ENCODE measurements at regions not wholly inside any gene's neighbourhood (a gene's known extent, or its start where the extent isn't known, plus 50 kb on each side); places are given as distances from the start of the nearest gene placed in this dataset.

GRCh38 chr11:133733631-133734030, 111.7 kb downstream of the SPATA19 start:
- POLR2A ChIA-PET: no interaction called here
- Histone ChIP-seq H3K4me3 (ENCODE audit: low read depth in 2 of 2, low read length in 2 of 2) (no peak overlapping the region), H3K4me1 (ENCODE audit: control insufficient read depth, insufficient read depth, low read length) (no peaks in the 10 kb centered on the region), H3K27ac (ENCODE audit: low read length) (no peak overlapping the region), H3K36me3 (ENCODE audit: control insufficient read depth, insufficient read depth, low read length) (no peaks in the 10 kb centered on the region), H3K9me3 (ENCODE audit: control insufficient read depth, insufficient read depth, low read depth, low read length) (no peaks in the 10 kb centered on the region), H3K27me3 (ENCODE audit: control insufficient read depth, insufficient read depth, low read length) (no peaks in the 10 kb centered on the region; the same call in 1 of the 2 replicates)
- no TSS peak for BruUV-seq (replicated peaks)
- in situ Hi-C loops (cut with HindIII; ENCODE audit: low pct_unique_long_range_greater_than_20kb, low sequenced_read_pairs) (no loop called here), intact Hi-C loops (cut with micrococcal nuclease; ENCODE audit: unreplicated experiment) (no loop called here)
- DNase-seq (ENCODE audit: low read depth, low spot score): no peak
- no peak for ATAC-seq
- CTCF ChIA-PET: no interaction called here
- TF ChIP-seq TCF7L2 (IDR thresholded peaks at IDR 0.05; ENCODE audit: low read depth, low read length): no peak
- TF ChIP-seq POLR2AphosphoS5 (IDR thresholded peaks at IDR 0.05; ENCODE audit: low read depth, low read length): no peak
- no peak for TF ChIP-seq REST (IDR thresholded peaks at IDR 0.05; ENCODE audit: insufficient read depth in 1 of 2, low read depth in 2 of 2, low read length in 1 of 2)
- no peak for TF ChIP-seq SIN3A (IDR thresholded peaks at IDR 0.05; ENCODE audit: borderline replicate concordance, insufficient read depth, low read depth, low read length)
- no peak for TF ChIP-seq CTCF (IDR thresholded peaks at IDR 0.05)

- Histone ChIP-seq H3K9me3 (ENCODE audit: control insufficient read depth, insufficient read depth, low read depth, low read length) (no peaks in the 10 kb centered on the region), H3K36me3 (ENCODE audit: control insufficient read depth, insufficient read depth, low read length) (no peaks in the 10 kb centered on the region), H3K27ac (ENCODE audit: low read length) (no peak overlapping the region), H3K4me1 (ENCODE audit: control insufficient read depth, insufficient read depth, low read length) (no peaks in the 10 kb centered on the region), H3K27me3 (ENCODE audit: control insufficient read depth, insufficient read depth, low read length) (no peaks in the 10 kb centered on the region; the same call in 1 of the 2 replicates), H3K4me3 (ENCODE audit: low read depth in 2 of 2, low read length in 2 of 2) (no peak overlapping the region)
- ATAC-seq (no peak), DNase-seq (ENCODE audit: low read depth, low spot score) (no peak)
- intact Hi-C loops (cut with micrococcal nuclease; ENCODE audit: unreplicated experiment): no loop called here
- BruUV-seq (replicated peaks): no TSS peak
- TF ChIP-seq REST (IDR thresholded peaks at IDR 0.05; ENCODE audit: insufficient read depth in 1 of 2, low read depth in 2 of 2, low read length in 1 of 2) (no peak), TCF7L2 (IDR thresholded peaks at IDR 0.05; ENCODE audit: low read depth, low read length) (no peak), CTCF (IDR thresholded peaks at IDR 0.05) (no peak), POLR2AphosphoS5 (IDR thresholded peaks at IDR 0.05; ENCODE audit: low read depth, low read length) (no peak), SIN3A (IDR thresholded peaks at IDR 0.05; ENCODE audit: borderline replicate concordance, insufficient read depth, low read depth, low read length) (no peak)
- CTCF ChIA-PET: no interaction called here
- in situ Hi-C loops (cut with HindIII; ENCODE audit: low pct_unique_long_range_greater_than_20kb, low sequenced_read_pairs): no loop called here
- POLR2A ChIA-PET: no interaction called here
These were observed 113.1 kb downstream of the SPATA19 start for GRCh38 chr11:133732109-133732674.

Measured in Panc1 (cell line).